ENCODE measurements at regions not wholly inside any gene's neighbourhood (a gene's known extent, or its start where the extent isn't known, plus 50 kb on each side); places are given as distances from the start of the nearest gene placed in this dataset.
"Not testable (repeated sequence)": the region's sequence is repeated elsewhere in the genome, so short reads cannot be mapped to it uniquely, and the experiment has no call there.

GRCh38 chr4:54852602-54853001 is 194.8 kb downstream of the KIT start:
- DNase-seq (no peak), ATAC-seq (replicated peaks in 1 of 2) (no peak)
- H3K9me3 Mint-ChIP-seq, result no peaks in the 10 kb centered on the region
- no peaks in the 10 kb centered on the region for H3K36me3 Mint-ChIP-seq (ENCODE audit: insufficient read depth in 2 of 2)
- H3K4me1 Mint-ChIP-seq (ENCODE audit: low read depth), result no peaks in the 10 kb centered on the region
- H3K27ac Mint-ChIP-seq, result no peak overlapping the region
- no peak overlapping the region for H3K4me3 Mint-ChIP-seq
- H3K27me3 Mint-ChIP-seq (ENCODE audit: low read depth), result no peaks in the 10 kb centered on the region

GRCh38 chr4:54852054-54852453 is 194.3 kb downstream of the KIT start:
- DNase-seq (no peak), ATAC-seq (replicated peaks in 1 of 2) (no peak)
- no peak overlapping the region for H3K4me3 Mint-ChIP-seq
- H3K9me3 Mint-ChIP-seq, result no peaks in the 10 kb centered on the region
- H3K4me1 Mint-ChIP-seq (ENCODE audit: low read depth), result no peaks in the 10 kb centered on the region
- H3K36me3 Mint-ChIP-seq (ENCODE audit: insufficient read depth in 2 of 2), result no peaks in the 10 kb centered on the region
- no peak overlapping the region for H3K27ac Mint-ChIP-seq
- no peaks in the 10 kb centered on the region for H3K27me3 Mint-ChIP-seq (ENCODE audit: low read depth)

- Mint-ChIP-seq H3K4me1 (ENCODE audit: low read depth) (no peaks in the 10 kb centered on the region), H3K9me3 (no peaks in the 10 kb centered on the region), H3K27ac (no peak overlapping the region), H3K36me3 (ENCODE audit: insufficient read depth in 2 of 2) (no peaks in the 10 kb centered on the region), H3K4me3 (no peak overlapping the region), H3K27me3 (ENCODE audit: low read depth) (peaks cover 6% of the 10 kb centered on the region)
- no peak for ATAC-seq (replicated peaks in 1 of 2)
- DNase-seq, result no peak
Observed at GRCh38 chr4:54844911-54845310, 187.2 kb downstream of the KIT start.

GRCh38 chr4:54843946-54844345 is 186.2 kb downstream of the KIT start:
- no peaks in the 10 kb centered on the region for H3K4me1 Mint-ChIP-seq (ENCODE audit: low read depth)
- ATAC-seq (replicated peaks in 1 of 2) (no peak), DNase-seq (no peak)
- no peaks in the 10 kb centered on the region for H3K9me3 Mint-ChIP-seq
- no peak overlapping the region for H3K4me3 Mint-ChIP-seq
- no peaks in the 10 kb centered on the region for H3K36me3 Mint-ChIP-seq (ENCODE audit: insufficient read depth in 2 of 2)
- peaks cover 6% of the 10 kb centered on the region for H3K27me3 Mint-ChIP-seq (ENCODE audit: low read depth)
- no peak overlapping the region for H3K27ac Mint-ChIP-seq

- no peaks in the 10 kb centered on the region for H3K9me3 Mint-ChIP-seq
- no peaks in the 10 kb centered on the region for H3K4me1 Mint-ChIP-seq (ENCODE audit: low read depth)
- no peak for DNase-seq
- no peak overlapping the region for H3K4me3 Mint-ChIP-seq
- H3K27ac Mint-ChIP-seq, result no peak overlapping the region
- H3K36me3 Mint-ChIP-seq (ENCODE audit: insufficient read depth in 2 of 2), result no peaks in the 10 kb centered on the region
- ATAC-seq (replicated peaks in 1 of 2), result no peak
- H3K27me3 Mint-ChIP-seq (ENCODE audit: low read depth), result peaks cover 6% of the 10 kb centered on the region
Observed at GRCh38 chr4:54843106-54843505, 185.3 kb downstream of the KIT start.

- no peaks in the 10 kb centered on the region for H3K4me1 Mint-ChIP-seq (ENCODE audit: low read depth)
- no peak overlapping the region for H3K27ac Mint-ChIP-seq
- no peaks in the 10 kb centered on the region for H3K36me3 Mint-ChIP-seq (ENCODE audit: insufficient read depth in 2 of 2)
- DNase-seq (no peak), ATAC-seq (replicated peaks in 1 of 2) (no peak)
- H3K4me3 Mint-ChIP-seq, result no peak overlapping the region
- H3K27me3 Mint-ChIP-seq (ENCODE audit: low read depth), result peaks cover 6% of the 10 kb centered on the region
- H3K9me3 Mint-ChIP-seq, result no peaks in the 10 kb centered on the region
Observed at GRCh38 chr4:54842656-54843055, 184.9 kb downstream of the KIT start.

- Mint-ChIP-seq H3K4me3 (no peak overlapping the region), H3K4me1 (ENCODE audit: low read depth) (no peaks in the 10 kb centered on the region), H3K9me3 (no peaks in the 10 kb centered on the region), H3K36me3 (ENCODE audit: insufficient read depth in 2 of 2) (no peaks in the 10 kb centered on the region), H3K27me3 (ENCODE audit: low read depth) (peaks cover 6% of the 10 kb centered on the region), H3K27ac (no peak overlapping the region)
- DNase-seq (no peak), ATAC-seq (replicated peaks in 1 of 2) (no peak)
Observed at GRCh38 chr4:54842226-54842625, 184.5 kb downstream of the KIT start.

- DNase-seq (no peak), ATAC-seq (replicated peaks in 1 of 2) (no peak)
- Mint-ChIP-seq H3K9me3 (no peaks in the 10 kb centered on the region), H3K27me3 (ENCODE audit: low read depth) (peaks cover 6% of the 10 kb centered on the region), H3K4me1 (ENCODE audit: low read depth) (no peaks in the 10 kb centered on the region), H3K27ac (no peak overlapping the region), H3K36me3 (ENCODE audit: insufficient read depth in 2 of 2) (no peaks in the 10 kb centered on the region), H3K4me3 (no peak overlapping the region)
Observed at GRCh38 chr4:54840992-54841768, 183.4 kb downstream of the KIT start.

- DNase-seq, result no peak
- ATAC-seq (replicated peaks in 1 of 2), result no peak
- no peaks in the 10 kb centered on the region for H3K9me3 Mint-ChIP-seq
- H3K27ac Mint-ChIP-seq, result no peak overlapping the region
- H3K4me3 Mint-ChIP-seq, result no peak overlapping the region
- H3K36me3 Mint-ChIP-seq (ENCODE audit: insufficient read depth in 2 of 2), result no peaks in the 10 kb centered on the region
- H3K27me3 Mint-ChIP-seq (ENCODE audit: low read depth), result peaks cover 6% of the 10 kb centered on the region
- no peaks in the 10 kb centered on the region for H3K4me1 Mint-ChIP-seq (ENCODE audit: low read depth)
Observed at GRCh38 chr4:54840430-54840829, 182.7 kb downstream of the KIT start.

- ATAC-seq (replicated peaks in 1 of 2) (no peak), DNase-seq (no peak)
- Mint-ChIP-seq H3K9me3 (no peaks in the 10 kb centered on the region), H3K27me3 (ENCODE audit: low read depth) (no peaks in the 10 kb centered on the region), H3K4me1 (ENCODE audit: low read depth) (no peaks in the 10 kb centered on the region), H3K36me3 (ENCODE audit: insufficient read depth in 2 of 2) (no peaks in the 10 kb centered on the region), H3K4me3 (no peak overlapping the region), H3K27ac (no peak overlapping the region)
Observed at GRCh38 chr4:54838301-54838700, 180.5 kb downstream of the KIT start.

GRCh38 chr4:54837576-54838140 is 179.9 kb downstream of the KIT start:
- H3K4me1 Mint-ChIP-seq (ENCODE audit: low read depth), result no peaks in the 10 kb centered on the region
- DNase-seq (no peak), ATAC-seq (replicated peaks in 1 of 2) (no peak)
- H3K4me3 Mint-ChIP-seq, result no peak overlapping the region
- peaks cover 0 to 2% of the 10 kb centered on the region in 2 donors for H3K9me3 Mint-ChIP-seq
- no peak overlapping the region for H3K27ac Mint-ChIP-seq
- H3K36me3 Mint-ChIP-seq (ENCODE audit: insufficient read depth in 2 of 2), result no peaks in the 10 kb centered on the region
- no peaks in the 10 kb centered on the region for H3K27me3 Mint-ChIP-seq (ENCODE audit: low read depth)

- H3K4me1 Mint-ChIP-seq (ENCODE audit: low read depth); H3K27me3 Mint-ChIP-seq (ENCODE audit: low read depth); DNase-seq; H3K36me3 Mint-ChIP-seq (ENCODE audit: insufficient read depth in 2 of 2); H3K9me3 Mint-ChIP-seq; ATAC-seq (replicated peaks in 1 of 2); H3K4me3 Mint-ChIP-seq; H3K27ac Mint-ChIP-seq: not testable (repeated sequence)
Observed at GRCh38 chr4:54828361-54828760, 170.6 kb downstream of the KIT start.

- Mint-ChIP-seq H3K9me3 (peaks cover under 1 to 2% of the 10 kb centered on the region in 2 donors), H3K4me3 (no peak overlapping the region), H3K36me3 (ENCODE audit: insufficient read depth in 2 of 2) (peaks cover 0 to 3% of the 10 kb centered on the region in 2 donors), H3K27me3 (ENCODE audit: low read depth) (no peaks in the 10 kb centered on the region), H3K27ac (no peak overlapping the region), H3K4me1 (ENCODE audit: low read depth) (no peaks in the 10 kb centered on the region)
- no peak for DNase-seq
- no peak for ATAC-seq (replicated peaks in 1 of 2)
Observed at GRCh38 chr4:54823616-54824015, 165.9 kb downstream of the KIT start.

GRCh38 chr4:54819034-54819433 is 161.3 kb downstream of the KIT start:
- Mint-ChIP-seq H3K4me3 (no peak overlapping the region), H3K36me3 (ENCODE audit: insufficient read depth in 2 of 2) (no peaks in the 10 kb centered on the region), H3K27me3 (ENCODE audit: low read depth) (no peaks in the 10 kb centered on the region), H3K9me3 (peaks cover 0 to 1% of the 10 kb centered on the region in 2 donors), H3K27ac (no peak overlapping the region), H3K4me1 (ENCODE audit: low read depth) (no peaks in the 10 kb centered on the region)
- no peak for ATAC-seq (replicated peaks in 1 of 2)
- no peak for DNase-seq
